ENCODE measurements at regions not wholly inside any gene's neighbourhood (a gene's known extent, or its start where the extent isn't known, plus 50 kb on each side); places are given as distances from the start of the nearest gene placed in this dataset.

DNA sequence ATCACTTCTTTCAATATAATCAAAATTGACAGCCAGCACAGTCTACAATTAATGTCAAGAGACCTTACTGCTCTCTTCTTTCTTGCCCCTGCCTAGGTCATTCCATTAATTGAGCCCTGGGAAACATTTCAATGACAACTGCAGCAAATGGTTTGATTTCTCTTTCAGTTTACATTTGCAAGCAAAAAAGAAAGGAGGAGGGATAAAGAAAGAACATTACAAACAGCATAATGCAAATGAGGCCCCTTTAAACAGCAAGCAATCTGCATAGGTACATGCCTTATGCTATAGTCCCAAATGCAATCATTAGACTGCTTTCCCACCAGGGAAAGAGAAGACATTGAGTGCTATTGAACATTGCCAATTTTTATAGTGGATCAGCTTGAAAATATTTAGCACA lies 655.0 kb upstream of the CDH2 start:
- Histone ChIP-seq H3K27me3 (ENCODE audit: insufficient read depth, low read length) (no peaks in the 10 kb centered on the region), H3K4me1 (ENCODE audit: insufficient read depth, low read length) (no peaks in the 10 kb centered on the region), H3K4me3 (ENCODE audit: low read length) (no peak overlapping the region), H3K9me3 (ENCODE audit: low read depth, low read length) (no peaks in the 10 kb centered on the region)

- Histone ChIP-seq H3K27me3 (ENCODE audit: insufficient read depth, low read length) (no peaks in the 10 kb centered on the region), H3K4me1 (ENCODE audit: insufficient read depth, low read length) (no peaks in the 10 kb centered on the region), H3K9me3 (ENCODE audit: low read depth, low read length) (no peaks in the 10 kb centered on the region), H3K4me3 (ENCODE audit: low read length) (no peak overlapping the region)
Observed at GRCh38 chr18:28831476-28831875, 654.5 kb upstream of the CDH2 start.

DNA sequence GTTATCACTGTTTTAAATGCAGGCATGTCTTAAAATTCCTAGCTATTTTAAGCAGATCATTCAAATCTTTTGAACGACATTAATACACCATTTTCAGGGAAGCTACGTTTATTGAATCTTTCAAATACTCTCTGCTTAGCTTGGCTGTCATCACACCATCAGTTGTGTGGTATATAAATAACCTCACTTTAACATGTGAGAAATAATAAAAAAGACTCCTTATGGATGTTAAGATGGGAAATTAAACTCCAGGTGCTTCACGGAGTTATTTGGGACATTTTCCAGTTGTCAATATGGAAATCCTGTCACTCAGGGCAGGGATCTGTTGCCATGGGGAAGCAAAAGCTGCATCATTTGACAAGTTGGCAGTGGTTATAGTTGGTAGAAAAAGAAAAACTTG lies 649.2 kb upstream of the CDH2 start:
- Histone ChIP-seq H3K27me3 (ENCODE audit: insufficient read depth, low read length) (no peaks in the 10 kb centered on the region), H3K4me3 (ENCODE audit: low read length) (no peak overlapping the region), H3K4me1 (ENCODE audit: insufficient read depth, low read length) (no peaks in the 10 kb centered on the region), H3K9me3 (ENCODE audit: low read depth, low read length) (no peaks in the 10 kb centered on the region)

DNA sequence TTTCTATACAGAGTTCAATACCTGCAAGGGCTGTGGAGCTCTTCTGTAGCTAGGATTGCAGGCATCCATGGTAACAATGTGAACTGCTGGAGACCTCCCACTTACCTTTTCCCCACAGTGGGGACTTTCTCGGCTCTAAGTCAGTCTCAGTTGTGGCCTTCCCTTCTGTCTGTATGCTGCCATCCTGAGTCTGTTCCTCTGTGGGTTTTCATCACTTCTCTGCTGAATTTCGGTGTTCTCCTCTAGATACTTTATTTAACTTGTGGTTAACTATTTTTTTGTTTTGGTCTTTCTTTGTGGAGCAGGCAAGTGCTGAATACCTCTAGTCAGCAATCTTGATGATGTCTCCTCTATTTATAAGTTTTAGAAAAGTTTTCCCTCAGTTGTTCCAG lies 647.2 kb upstream of the CDH2 start:
- no peaks in the 10 kb centered on the region for H3K27me3 ChIP-seq (ENCODE audit: insufficient read depth, low read length)
- H3K4me3 ChIP-seq (ENCODE audit: low read length): no peak overlapping the region
- no peaks in the 10 kb centered on the region for H3K9me3 ChIP-seq (ENCODE audit: low read depth, low read length)
- no peaks in the 10 kb centered on the region for H3K4me1 ChIP-seq (ENCODE audit: insufficient read depth, low read length)

DNA sequence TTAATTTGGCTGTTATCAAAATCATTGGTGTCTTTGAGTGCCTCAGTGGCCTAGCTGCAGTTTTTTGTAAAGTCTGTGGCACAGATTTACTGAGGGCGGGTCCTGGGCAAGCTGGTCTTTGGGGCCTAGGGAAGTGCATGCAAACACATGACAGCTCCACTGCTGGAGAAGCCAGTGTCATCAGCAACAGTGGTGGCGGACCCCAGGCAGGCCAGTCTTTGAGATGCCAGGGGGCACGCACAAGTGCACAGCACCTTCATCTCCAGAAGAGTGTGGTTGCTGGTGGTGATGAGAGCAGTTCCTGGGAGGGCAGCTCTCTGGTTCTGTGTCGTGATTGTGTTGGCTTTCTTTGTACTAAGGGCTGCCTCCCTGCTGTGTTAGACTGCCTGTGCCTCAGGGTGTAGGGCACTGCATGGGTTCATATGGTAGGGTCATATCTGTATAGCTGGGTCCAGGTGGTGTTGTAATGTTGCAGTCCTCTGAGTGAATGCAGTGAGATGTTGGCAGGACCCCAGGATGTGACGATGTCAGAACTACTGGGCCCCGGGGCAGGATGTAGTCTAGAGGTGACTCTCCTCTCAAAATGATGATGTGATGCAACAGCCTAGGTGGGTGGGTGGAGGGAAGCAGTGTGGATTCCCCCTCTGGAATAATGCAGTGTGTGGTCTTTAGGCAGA lies 646.7 kb upstream of the CDH2 start:
- no peak overlapping the region for H3K4me3 ChIP-seq (ENCODE audit: low read length)
- H3K4me1 ChIP-seq (ENCODE audit: insufficient read depth, low read length): no peaks in the 10 kb centered on the region
- H3K9me3 ChIP-seq (ENCODE audit: low read depth, low read length): no peaks in the 10 kb centered on the region
- H3K27me3 ChIP-seq (ENCODE audit: insufficient read depth, low read length): no peaks in the 10 kb centered on the region

GRCh38 chr18:28820353-28820752 lies 643.4 kb upstream of the CDH2 start:
- no peaks in the 10 kb centered on the region for H3K9me3 ChIP-seq (ENCODE audit: low read depth, low read length)
- no peak overlapping the region for H3K4me3 ChIP-seq (ENCODE audit: low read length)
- no peaks in the 10 kb centered on the region for H3K27me3 ChIP-seq (ENCODE audit: insufficient read depth, low read length)
- no peaks in the 10 kb centered on the region for H3K4me1 ChIP-seq (ENCODE audit: insufficient read depth, low read length)

GRCh38 chr18:28816155-28816554 lies 639.2 kb upstream of the CDH2 start:
- Histone ChIP-seq H3K4me3 (ENCODE audit: low read length) (no peak overlapping the region), H3K4me1 (ENCODE audit: insufficient read depth, low read length) (no peaks in the 10 kb centered on the region), H3K27me3 (ENCODE audit: insufficient read depth, low read length) (no peaks in the 10 kb centered on the region), H3K9me3 (ENCODE audit: low read depth, low read length) (no peaks in the 10 kb centered on the region)

DNA sequence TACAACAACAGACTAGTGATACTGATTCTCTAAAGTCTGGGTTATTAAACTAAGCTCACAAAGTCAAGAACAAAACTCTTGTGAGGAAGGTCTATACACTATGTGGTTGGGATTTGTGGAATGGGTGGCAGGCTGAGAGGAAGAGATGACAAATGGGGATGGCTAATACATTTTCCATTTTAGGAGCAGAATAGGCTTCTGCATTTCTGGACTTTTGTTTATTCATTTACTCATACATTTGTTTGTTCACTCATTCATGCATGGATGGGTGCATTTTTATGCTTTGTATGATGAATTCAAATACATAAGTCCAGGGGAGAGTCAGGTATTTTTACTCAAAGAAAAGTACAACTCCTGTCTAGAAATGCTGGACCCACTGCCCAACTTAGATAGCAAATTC lies 637.4 kb upstream of the CDH2 start:
- Histone ChIP-seq H3K9me3 (ENCODE audit: low read depth, low read length) (peaks cover 3% of the 10 kb centered on the region), H3K4me3 (ENCODE audit: low read length) (no peak overlapping the region), H3K4me1 (ENCODE audit: insufficient read depth, low read length) (no peaks in the 10 kb centered on the region), H3K27me3 (ENCODE audit: insufficient read depth, low read length) (no peaks in the 10 kb centered on the region)

GRCh38 chr18:28808373-28808772 lies 631.4 kb upstream of the CDH2 start:
- Histone ChIP-seq H3K9me3 (ENCODE audit: low read depth, low read length) (peaks cover 10% of the 10 kb centered on the region), H3K27me3 (ENCODE audit: insufficient read depth, low read length) (no peaks in the 10 kb centered on the region), H3K4me3 (ENCODE audit: low read length) (no peak overlapping the region), H3K4me1 (ENCODE audit: insufficient read depth, low read length) (no peaks in the 10 kb centered on the region)

DNA sequence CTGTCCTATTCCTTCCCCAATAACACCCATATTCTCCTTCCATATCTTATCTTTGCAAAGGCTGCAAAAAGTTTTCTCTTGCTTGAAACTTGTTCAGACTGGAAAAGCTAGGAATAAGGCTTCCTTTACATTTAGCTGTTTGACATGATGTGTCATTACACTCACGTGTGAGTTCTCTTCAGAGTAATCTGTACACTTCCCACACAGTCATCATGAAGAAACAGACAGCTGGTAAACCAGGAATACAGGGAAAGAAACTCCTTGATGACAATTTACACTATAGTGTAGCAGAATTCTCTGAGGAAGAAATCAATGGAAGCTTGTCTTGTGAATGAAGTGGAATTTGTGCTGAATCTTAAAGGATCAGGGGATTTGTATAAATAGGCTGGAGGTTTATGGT lies 628.6 kb upstream of the CDH2 start:
- H3K27me3 ChIP-seq (ENCODE audit: insufficient read depth, low read length): no peaks in the 10 kb centered on the region
- no peaks in the 10 kb centered on the region for H3K4me1 ChIP-seq (ENCODE audit: insufficient read depth, low read length)
- H3K4me3 ChIP-seq (ENCODE audit: low read length): no peak overlapping the region
- H3K9me3 ChIP-seq (ENCODE audit: low read depth, low read length): peaks cover 10% of the 10 kb centered on the region

DNA sequence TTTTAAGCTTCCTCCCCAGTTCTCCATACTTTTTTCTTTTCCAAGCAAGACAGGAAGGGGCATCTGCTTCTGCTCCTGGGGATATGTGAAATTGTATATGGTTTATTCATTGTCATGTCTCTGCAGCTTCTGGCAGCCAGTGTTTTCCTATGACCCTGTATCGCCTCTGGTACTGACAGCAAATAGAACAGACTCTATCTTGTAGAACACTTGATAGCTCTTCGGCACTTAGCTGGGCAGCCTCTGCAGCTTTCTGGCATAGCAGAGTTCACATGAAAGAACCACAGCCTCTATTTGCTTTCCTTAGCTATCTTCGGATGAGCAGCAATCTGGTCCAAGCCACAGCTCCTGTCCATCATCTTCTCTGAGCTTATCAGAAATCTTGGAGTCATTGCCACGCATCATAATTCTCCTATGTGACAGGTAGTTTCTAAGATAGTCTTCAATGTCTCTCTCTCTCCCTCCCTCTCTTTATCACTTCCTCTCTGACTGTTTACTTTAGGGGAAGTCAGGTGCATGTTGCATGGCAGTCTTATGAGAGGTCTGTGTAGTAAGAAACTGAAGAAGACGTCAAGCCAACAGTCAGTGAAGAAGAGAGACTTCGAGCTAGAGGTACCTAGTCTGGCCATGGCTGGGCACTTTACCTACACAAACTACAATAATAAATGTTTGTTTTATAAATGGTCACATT lies 627.7 kb upstream of the CDH2 start:
- H3K9me3 ChIP-seq (ENCODE audit: low read depth, low read length): peaks cover 10% of the 10 kb centered on the region
- no peaks in the 10 kb centered on the region for H3K4me1 ChIP-seq (ENCODE audit: insufficient read depth, low read length)
- no peak overlapping the region for H3K4me3 ChIP-seq (ENCODE audit: low read length)
- H3K27me3 ChIP-seq (ENCODE audit: insufficient read depth, low read length): no peaks in the 10 kb centered on the region

GRCh38 chr18:28802546-28802945 lies 625.6 kb upstream of the CDH2 start:
- no peaks in the 10 kb centered on the region for H3K4me1 ChIP-seq (ENCODE audit: insufficient read depth, low read length)
- no peak overlapping the region for H3K4me3 ChIP-seq (ENCODE audit: low read length)
- no peaks in the 10 kb centered on the region for H3K27me3 ChIP-seq (ENCODE audit: insufficient read depth, low read length)
- H3K9me3 ChIP-seq (ENCODE audit: low read depth, low read length): no peaks in the 10 kb centered on the region

- H3K27me3 ChIP-seq (ENCODE audit: insufficient read depth, low read length): no peaks in the 10 kb centered on the region
- H3K4me3 ChIP-seq (ENCODE audit: low read length): no peak overlapping the region
- no peaks in the 10 kb centered on the region for H3K9me3 ChIP-seq (ENCODE audit: low read depth, low read length)
- H3K4me1 ChIP-seq (ENCODE audit: insufficient read depth, low read length): no peaks in the 10 kb centered on the region
Observed at GRCh38 chr18:28801876-28802275, 624.9 kb upstream of the CDH2 start.

GRCh38 chr18:28794459-28795245 lies 617.7 kb upstream of the CDH2 start:
- H3K4me3 ChIP-seq (ENCODE audit: low read length): no peak overlapping the region
- no peaks in the 10 kb centered on the region for H3K9me3 ChIP-seq (ENCODE audit: low read depth, low read length)
- no peaks in the 10 kb centered on the region for H3K4me1 ChIP-seq (ENCODE audit: insufficient read depth, low read length)
- no peaks in the 10 kb centered on the region for H3K27me3 ChIP-seq (ENCODE audit: insufficient read depth, low read length)

- Histone ChIP-seq H3K4me3 (ENCODE audit: low read length) (no peak overlapping the region), H3K4me1 (ENCODE audit: insufficient read depth, low read length) (no peaks in the 10 kb centered on the region), H3K9me3 (ENCODE audit: low read depth, low read length) (no peaks in the 10 kb centered on the region), H3K27me3 (ENCODE audit: insufficient read depth, low read length) (no peaks in the 10 kb centered on the region)
Observed at GRCh38 chr18:28793901-28794300, 617.0 kb upstream of the CDH2 start.

Data from mononuclear cell (primary cell).